GM12891 (cell line): ENCODE measurements at regions not wholly inside any gene's neighbourhood (a gene's known extent, or its start where the extent isn't known, plus 50 kb on each side); places are given as distances from the start of the nearest gene placed in this dataset.

Experiments used
- POLR2A ChIP-seq: IDR thresholded peaks from 2 replicates; pipeline ENCODE4 v1.6.1; 2011; ENCODE audit warnings: low read depth, low read length, control low read depth
- POLR2AphosphoS5 ChIP-seq: IDR thresholded peaks from 2 replicates; pipeline ENCODE4 v1.6.1; 2011; ENCODE audit warnings: low read depth, low read length, control low read depth

DNA sequence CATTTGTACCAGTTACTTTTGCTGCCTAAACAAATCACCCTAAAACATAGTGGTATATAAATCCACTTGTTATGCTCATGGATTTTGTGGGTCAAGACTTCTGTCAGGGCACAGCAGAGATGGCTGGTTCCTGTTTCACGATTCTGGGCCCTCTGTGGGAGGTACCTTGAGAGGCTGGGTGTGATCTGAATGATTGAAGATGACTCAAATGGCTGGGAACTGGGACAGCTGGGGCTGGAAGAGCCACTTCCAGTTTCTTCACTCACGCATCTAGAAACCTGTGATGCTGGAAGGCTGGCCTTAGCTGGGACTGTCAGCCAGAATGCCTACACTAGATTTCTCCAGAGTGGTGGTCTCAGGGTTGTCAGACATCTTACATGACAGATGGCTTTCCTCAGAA is 88.1 kb downstream of the KIF4B start:
- no peak for TF ChIP-seq POLR2AphosphoS5
- no peak for TF ChIP-seq POLR2A
